MM.1S (cell line): ENCODE measurements at regions not wholly inside any gene's neighbourhood (a gene's known extent, or its start where the extent isn't known, plus 50 kb on each side); places are given as distances from the start of the nearest gene placed in this dataset.

Experiments used
- DNase-seq: peaks from one replicate; pipeline ENCODE4 v3.0.0-alpha.2; 2015
- H2AFZ ChIP-seq: fragments of 300-600 bp; sonication (generic); 2 replicates; pipeline ENCODE4 v1.6.0; 2016; ENCODE audit warnings: antibody characterized with exemption, low read length
- H3F3A ChIP-seq: fragments of 300-600 bp; sonication (generic); 2 replicates; pipeline ENCODE4 v1.6.1; 2016; ENCODE audit warnings: mild to moderate bottlenecking, antibody characterized with exemption, low read length, moderate library complexity, mixed read lengths; ENCODE audit not compliant: insufficient read depth
- H3K27ac ChIP-seq: fragments of 300-600 bp; sonication (generic); 2 replicates; pipeline ENCODE4 v1.5.1; 2016; ENCODE audit warnings: mild to moderate bottlenecking, low read length
- H3K27me3 ChIP-seq: fragments of 300-600 bp; sonication (generic); replicated peaks from 2 replicates; pipeline ENCODE4 v1.6.0; 2016; ENCODE audit warnings: low read length; ENCODE audit not compliant: insufficient read depth
- H3K36me3 ChIP-seq: fragments of 300-600 bp; sonication (generic); replicated peaks from 2 replicates; pipeline ENCODE4 v1.6.1; 2016; ENCODE audit warnings: mild to moderate bottlenecking, low read length, mixed read lengths; ENCODE audit not compliant: insufficient read depth
- H3K4me1 ChIP-seq: fragments of 300-600 bp; sonication (generic); 2 replicates; pipeline ENCODE4 v1.6.1; 2016; ENCODE audit warnings: low read length, mixed read lengths
- H3K4me2 ChIP-seq: fragments of 300-600 bp; sonication (generic); 2 replicates; pipeline ENCODE4 v1.6.0; 2016; ENCODE audit warnings: low read depth, low read length
- H3K4me3 ChIP-seq: fragments of 300-600 bp; sonication (generic); 2 replicates; pipeline ENCODE4 v1.5.1; 2016; ENCODE audit warnings: low read length, mixed read lengths
- H3K79me2 ChIP-seq: fragments of 300-600 bp; sonication (generic); 2 replicates; pipeline ENCODE4 v1.6.1; 2016; ENCODE audit warnings: mixed run types, low read length, mixed read lengths
- H3K9ac ChIP-seq: fragments of 300-600 bp; sonication (generic); 2 replicates; pipeline ENCODE4 v1.6.1; 2016; ENCODE audit warnings: low read length, mixed read lengths
- H3K9me2 ChIP-seq: fragments of 300-600 bp; sonication (generic); replicated peaks from 2 replicates; pipeline ENCODE4 v1.6.1; 2016; ENCODE audit warnings: mild to moderate bottlenecking, low read length, mixed read lengths; ENCODE audit not compliant: insufficient read depth
- H3K9me3 ChIP-seq: fragments of 300-600 bp; sonication (generic); replicated peaks from 2 replicates; pipeline ENCODE4 v1.6.1; 2016; ENCODE audit warnings: mild to moderate bottlenecking, low read length, mixed read lengths; ENCODE audit not compliant: insufficient read depth
- H4K20me1 ChIP-seq: fragments of 300-600 bp; sonication (generic); 2 replicates; pipeline ENCODE4 v1.6.1; 2016; ENCODE audit warnings: mild to moderate bottlenecking, low read length, moderate library complexity, mixed read lengths; ENCODE audit not compliant: insufficient read depth
- CTCF ChIP-seq: fragments of 300-600 bp; sonication (generic); IDR thresholded peaks from 2 replicates; pipeline ENCODE4 v1.5.1; 2016; ENCODE audit warnings: antibody characterized with exemption, low read length, mixed read lengths
- EZH2 ChIP-seq: fragments of 300-600 bp; sonication (generic); optimal IDR thresholded peaks from 2 replicates; pipeline ENCODE3; 2017; ENCODE audit warnings: low read depth, mild to moderate bottlenecking, antibody characterized with exemption, low read length, mixed read lengths
- EZH2phosphoT487 ChIP-seq: fragments of 300-600 bp; sonication (generic); IDR thresholded peaks from 2 replicates; pipeline ENCODE4 v1.6.1; 2018; ENCODE audit warnings: antibody characterized with exemption, low read length

- no peak overlapping the region for H3K27ac ChIP-seq
- H3K4me2 ChIP-seq, result no peak overlapping the region
- H4K20me1 ChIP-seq, result no peaks in the 10 kb centered on the region
- no peaks in the 10 kb centered on the region for H3K27me3 ChIP-seq
- no peak for TF ChIP-seq CTCF
- no peak for TF ChIP-seq EZH2phosphoT487
- no peak for TF ChIP-seq EZH2
- no peak overlapping the region for H2AFZ ChIP-seq
- no peak overlapping the region for H3K9ac ChIP-seq
- H3F3A ChIP-seq, result no peaks in the 10 kb centered on the region
- no peaks in the 10 kb centered on the region for H3K79me2 ChIP-seq
- no peaks in the 10 kb centered on the region for H3K9me3 ChIP-seq
- DNase-seq, result no peak
- no peaks in the 10 kb centered on the region for H3K9me2 ChIP-seq
- no peaks in the 10 kb centered on the region for H3K4me1 ChIP-seq
- no peaks in the 10 kb centered on the region for H3K36me3 ChIP-seq
- H3K4me3 ChIP-seq, result no peak overlapping the region
These were observed 177.9 kb upstream of the MGMT start for GRCh38 chr10:129288999-129289584.

GRCh38 chr10:129293991-129294700 lies 172.9 kb upstream of the MGMT start:
- Histone ChIP-seq H3K79me2 (no peaks in the 10 kb centered on the region), H2AFZ (no peak overlapping the region), H3K9me3 (no peaks in the 10 kb centered on the region), H3F3A (no peaks in the 10 kb centered on the region), H3K9me2 (no peaks in the 10 kb centered on the region), H3K36me3 (no peaks in the 10 kb centered on the region), H3K9ac (no peak overlapping the region), H3K4me3 (no peak overlapping the region), H3K27ac (no peak overlapping the region), H3K4me1 (no peaks in the 10 kb centered on the region), H3K4me2 (no peak overlapping the region), H4K20me1 (no peaks in the 10 kb centered on the region), H3K27me3 (no peaks in the 10 kb centered on the region)
- no peak for DNase-seq
- TF ChIP-seq EZH2phosphoT487 (no peak), EZH2 (no peak), CTCF (no peak)

GRCh38 chr10:129294944-129295343 lies 172.1 kb upstream of the MGMT start:
- Histone ChIP-seq H3K36me3 (no peaks in the 10 kb centered on the region), H3K9me2 (no peaks in the 10 kb centered on the region), H3F3A (no peaks in the 10 kb centered on the region), H3K27me3 (no peaks in the 10 kb centered on the region), H3K4me2 (no peak overlapping the region), H3K9ac (no peak overlapping the region), H4K20me1 (no peaks in the 10 kb centered on the region), H3K4me1 (no peaks in the 10 kb centered on the region), H3K27ac (no peak overlapping the region), H3K9me3 (no peaks in the 10 kb centered on the region), H3K79me2 (no peaks in the 10 kb centered on the region), H3K4me3 (no peak overlapping the region), H2AFZ (no peak overlapping the region)
- TF ChIP-seq CTCF, result no peak
- TF ChIP-seq EZH2phosphoT487, result no peak
- no peak for TF ChIP-seq EZH2
- DNase-seq, result no peak
